ENCODE measurements at regions not wholly inside any gene's neighbourhood (a gene's known extent, or its start where the extent isn't known, plus 50 kb on each side); places are given as distances from the start of the nearest gene placed in this dataset.

DNA sequence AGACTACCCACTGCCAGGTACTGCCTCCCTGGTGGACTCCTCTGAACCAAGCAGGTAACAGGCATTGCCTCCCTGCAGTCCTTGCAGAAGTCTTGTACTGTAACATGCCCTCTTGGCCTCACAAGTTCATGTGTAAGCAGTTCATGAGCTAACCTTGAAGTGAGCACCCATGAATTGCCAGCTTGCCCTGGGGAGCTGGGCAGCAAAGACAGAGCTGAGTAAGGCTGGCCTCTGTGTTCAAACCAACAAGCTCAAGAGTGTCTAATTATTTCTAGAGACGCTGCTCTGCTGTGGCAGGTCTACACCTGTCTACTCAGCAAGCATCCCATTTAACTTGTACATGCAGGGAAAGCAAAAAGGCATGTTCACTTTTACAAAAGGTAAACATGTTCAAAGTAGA, 113.5 kb downstream of the FEM1C start:
- TF ChIP-seq POLR2A (IDR thresholded peaks at IDR 0.05) (no peak), POLR2AphosphoS5 (IDR thresholded peaks at IDR 0.05) (no peak), EP300 (IDR thresholded peaks at IDR 0.05) (no peak)
- TF ChIP-seq, protein P1, sequence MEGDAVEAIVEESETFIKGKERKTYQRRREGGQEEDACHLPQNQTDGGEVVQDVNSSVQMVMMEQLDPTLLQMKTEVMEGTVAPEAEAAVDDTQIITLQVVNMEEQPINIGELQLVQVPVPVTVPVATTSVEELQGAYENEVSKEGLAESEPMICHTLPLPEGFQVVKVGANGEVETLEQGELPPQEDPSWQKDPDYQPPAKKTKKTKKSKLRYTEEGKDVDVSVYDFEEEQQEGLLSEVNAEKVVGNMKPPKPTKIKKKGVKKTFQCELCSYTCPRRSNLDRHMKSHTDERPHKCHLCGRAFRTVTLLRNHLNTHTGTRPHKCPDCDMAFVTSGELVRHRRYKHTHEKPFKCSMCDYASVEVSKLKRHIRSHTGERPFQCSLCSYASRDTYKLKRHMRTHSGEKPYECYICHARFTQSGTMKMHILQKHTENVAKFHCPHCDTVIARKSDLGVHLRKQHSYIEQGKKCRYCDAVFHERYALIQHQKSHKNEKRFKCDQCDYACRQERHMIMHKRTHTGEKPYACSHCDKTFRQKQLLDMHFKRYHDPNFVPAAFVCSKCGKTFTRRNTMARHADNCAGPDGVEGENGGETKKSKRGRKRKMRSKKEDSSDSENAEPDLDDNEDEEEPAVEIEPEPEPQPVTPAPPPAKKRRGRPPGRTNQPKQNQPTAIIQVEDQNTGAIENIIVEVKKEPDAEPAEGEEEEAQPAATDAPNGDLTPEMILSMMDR (IDR thresholded peaks at IDR 0.05) = no peak
